GM18519 (cell line): ENCODE measurements at regions not wholly inside any gene's neighbourhood (a gene's known extent, or its start where the extent isn't known, plus 50 kb on each side); places are given as distances from the start of the nearest gene placed in this dataset.

Source experiments
- ATAC-seq: cut with Tn5 transposase; IDR thresholded peaks from one replicate; pipeline ENCODE4 v1.9.1; 2021; ENCODE audit warnings: mild to moderate bottlenecking, moderate library complexity; ENCODE audit not compliant: unreplicated experiment, low FRiP score

DNA sequence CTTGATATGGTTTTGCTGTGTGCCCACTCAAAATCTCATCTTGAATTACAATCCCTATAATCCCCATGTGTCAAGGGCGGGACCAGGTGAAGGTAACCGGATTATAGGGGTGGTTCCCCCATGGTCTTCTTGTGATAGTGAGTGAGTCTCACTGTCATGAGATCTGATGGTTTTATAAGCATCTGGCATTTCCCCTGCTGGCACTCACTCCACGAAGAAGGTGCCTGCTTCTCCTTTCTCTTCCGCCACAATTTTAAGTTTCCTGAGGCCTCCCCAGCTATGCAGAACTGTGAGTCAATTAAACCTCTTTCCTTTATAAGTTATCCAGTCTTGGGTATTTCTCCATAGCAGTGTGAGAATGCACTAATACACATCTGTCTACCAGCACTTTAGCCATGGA, 109.5 kb upstream of the SDK1 start:
- ATAC-seq = no peak

- ATAC-seq = no peak
Measured at GRCh38 chr7:3192669-3193068, 108.4 kb upstream of the SDK1 start.

DNA sequence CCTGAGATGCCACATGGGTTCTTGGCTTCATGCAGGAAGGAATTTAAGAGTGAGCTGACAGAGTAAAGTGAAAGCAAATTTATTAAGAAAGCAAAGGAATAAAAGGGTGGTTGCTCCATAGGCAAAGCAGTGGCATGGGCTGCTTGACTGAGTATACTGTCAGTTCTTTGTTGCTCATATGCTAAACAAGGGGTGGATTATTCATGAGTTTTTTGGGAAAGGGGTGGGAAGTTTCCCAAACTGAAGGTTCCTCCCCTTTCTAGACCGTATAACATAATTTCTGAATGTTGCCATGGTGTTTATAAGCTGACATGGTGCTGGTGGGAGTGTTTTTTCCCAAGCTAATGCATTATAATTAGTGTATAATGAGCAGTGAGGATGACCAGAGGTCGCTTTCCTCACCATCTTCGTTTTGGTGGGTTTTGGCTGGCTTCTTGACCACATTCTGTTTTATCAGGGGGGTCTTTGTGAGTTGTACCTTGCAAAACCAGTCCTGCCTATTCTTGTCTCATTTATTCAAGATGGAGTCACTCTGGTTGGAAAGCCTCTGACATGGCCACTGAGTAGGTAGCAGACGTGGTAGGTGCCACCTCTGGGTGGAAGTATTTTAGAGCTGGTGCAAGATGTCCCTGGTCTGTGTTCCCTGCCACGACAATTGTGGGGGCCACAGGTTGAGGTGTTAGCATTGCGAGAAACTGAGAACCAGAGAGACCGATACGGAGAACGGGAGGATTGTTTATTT, 107.5 kb upstream of the SDK1 start:
- ATAC-seq = no peak

- no peak for ATAC-seq
Measured at GRCh38 chr7:3194501-3195141, 106.4 kb upstream of the SDK1 start.

DNA sequence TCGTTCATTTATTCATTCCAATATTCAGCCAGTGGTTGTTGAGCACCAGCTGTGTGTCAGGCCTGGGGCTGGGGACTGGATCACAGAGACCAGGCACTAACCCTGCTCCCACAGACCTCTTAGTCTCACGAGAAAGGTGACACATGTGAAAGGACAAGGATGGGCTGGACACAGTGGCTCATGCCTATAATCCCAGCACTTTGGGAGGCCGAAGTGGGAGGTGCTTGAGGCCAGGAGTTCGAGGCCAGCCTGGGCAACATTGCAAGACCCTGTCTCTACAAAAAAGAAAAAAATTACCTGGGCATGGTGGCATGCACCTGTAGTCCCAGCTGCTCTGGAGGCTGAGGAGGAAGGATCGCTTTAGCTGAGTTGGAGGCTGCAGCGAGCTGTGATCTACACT, 105.9 kb upstream of the SDK1 start:
- ATAC-seq = no peak

DNA sequence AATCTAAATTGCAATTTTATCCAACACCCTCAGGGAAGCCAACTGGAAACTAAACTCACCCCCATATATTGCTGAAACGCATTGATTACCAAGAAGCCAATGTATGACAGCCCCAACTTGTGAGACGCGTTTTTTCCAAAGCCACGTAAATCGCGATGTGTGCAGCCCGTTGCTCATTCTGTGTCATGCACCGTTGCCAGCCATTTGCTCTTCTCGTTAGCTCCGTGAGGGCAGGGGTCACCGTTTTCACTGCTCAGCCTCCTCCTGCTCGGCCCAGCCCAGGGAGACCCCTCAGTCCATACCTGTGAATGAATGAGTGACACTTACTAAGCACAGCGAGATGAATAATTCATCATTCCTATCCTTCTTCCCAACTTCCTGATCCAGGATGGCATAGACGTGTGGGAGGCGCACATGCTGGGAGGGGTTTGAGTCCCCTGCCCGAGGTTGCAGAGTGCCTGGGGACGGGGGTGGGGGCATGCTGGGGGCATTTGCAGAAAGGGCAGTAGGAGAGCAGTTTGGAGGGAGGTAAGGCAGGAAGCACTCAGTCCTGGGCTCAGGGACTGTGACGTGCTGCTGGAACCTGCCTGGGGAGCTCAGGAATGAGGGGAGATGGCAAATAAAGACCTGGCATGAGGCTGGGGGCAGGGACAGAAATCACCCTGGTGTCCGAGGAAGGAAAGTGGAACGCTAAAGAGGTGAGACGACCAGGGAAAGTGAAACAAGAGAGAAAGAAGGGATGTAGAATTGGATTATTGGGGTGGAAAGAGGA, 104.2 kb upstream of the SDK1 start:
- no peak for ATAC-seq

DNA sequence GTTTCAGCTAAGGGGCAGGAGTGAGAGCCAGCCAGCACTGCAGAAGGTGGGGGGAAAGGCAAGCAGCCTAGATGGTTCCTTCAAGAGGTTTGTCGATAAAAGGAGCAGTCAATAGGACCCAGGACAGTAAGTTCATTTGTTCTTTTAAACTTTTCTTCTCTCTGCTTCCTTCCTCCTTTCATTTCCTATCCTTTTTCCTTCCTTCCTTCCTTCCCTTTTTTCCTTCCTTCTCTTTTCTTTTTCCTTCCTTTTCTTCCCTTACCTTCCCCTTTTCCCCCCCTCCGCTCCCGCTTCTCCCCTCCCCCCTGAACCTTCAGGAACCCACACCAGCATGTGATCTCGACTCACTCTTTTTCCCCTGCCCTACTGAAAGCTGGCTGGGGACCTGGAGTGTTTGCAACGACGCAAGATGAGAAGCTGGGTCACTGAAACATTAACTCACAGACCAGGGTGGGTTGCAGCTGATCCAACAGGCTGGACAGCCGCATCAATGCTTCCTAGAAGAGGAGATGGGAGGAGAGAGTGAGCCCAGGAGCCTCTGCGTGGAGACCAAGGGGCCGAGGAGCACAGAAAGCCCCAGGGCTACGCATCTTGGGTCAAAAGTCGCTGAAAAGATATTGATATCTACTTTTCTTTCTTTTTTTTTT, 103.4 kb upstream of the SDK1 start:
- ATAC-seq = no peak

- ATAC-seq = no peak
Measured at GRCh38 chr7:3198316-3198715, 102.7 kb upstream of the SDK1 start.

- no peak for ATAC-seq
Measured at GRCh38 chr7:3200504-3200903, 100.5 kb upstream of the SDK1 start.

DNA sequence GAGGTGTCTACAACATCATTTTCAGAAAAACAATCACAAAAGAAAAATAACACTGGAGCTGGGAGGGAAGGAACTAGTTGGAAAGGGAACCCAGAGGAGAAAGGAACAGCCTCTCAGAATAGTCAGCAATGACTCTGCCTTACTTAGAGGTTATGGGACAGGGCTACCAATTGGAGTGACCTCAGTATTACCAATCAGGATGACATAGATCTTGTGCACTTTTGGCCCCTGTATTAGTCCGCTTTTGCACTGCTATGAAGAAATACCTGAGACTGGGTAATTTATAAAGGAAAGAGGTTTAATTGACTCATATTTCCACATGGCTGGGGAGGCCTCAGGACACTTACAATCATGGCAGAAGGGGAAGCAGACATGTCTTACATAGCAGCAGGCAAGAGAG, 99.7 kb upstream of the SDK1 start:
- ATAC-seq = no peak

DNA sequence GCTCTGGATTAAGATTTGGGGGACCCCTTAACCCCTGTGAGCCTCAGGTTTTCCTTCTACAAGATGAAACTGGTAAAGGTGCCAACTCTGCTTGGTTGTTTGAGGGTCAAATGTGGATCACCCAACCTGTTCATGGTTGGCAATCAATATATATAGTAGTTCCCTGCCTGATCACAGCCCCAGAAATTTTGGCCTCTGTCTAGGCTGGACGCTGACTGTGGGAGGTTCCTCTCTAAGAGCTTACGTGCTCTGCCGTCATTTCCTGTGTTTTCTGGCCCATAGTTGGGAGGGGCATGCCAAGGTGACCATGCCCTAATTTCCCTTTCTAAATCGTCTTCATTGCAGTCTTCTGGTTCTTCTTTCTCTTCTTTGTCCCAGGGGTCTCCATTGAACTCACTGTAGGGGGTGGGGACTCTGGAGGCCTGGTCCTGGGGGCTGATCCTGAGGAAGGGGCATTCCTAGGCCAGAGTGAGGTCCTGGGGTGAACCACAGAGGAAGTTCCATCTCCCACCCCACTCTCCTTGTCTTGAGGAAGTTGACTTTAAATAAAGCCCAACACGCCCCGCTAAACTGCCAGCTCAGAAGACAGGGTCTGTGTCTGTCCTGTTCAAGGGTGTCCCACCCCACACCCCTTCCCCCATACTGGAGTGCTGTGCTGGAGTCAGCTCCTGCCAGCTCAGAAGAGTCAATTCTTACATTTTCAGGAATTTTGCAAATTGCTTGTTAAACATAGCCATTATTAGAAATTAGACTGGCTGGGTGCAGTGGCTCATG, 98.9 kb upstream of the SDK1 start:
- no peak for ATAC-seq

DNA sequence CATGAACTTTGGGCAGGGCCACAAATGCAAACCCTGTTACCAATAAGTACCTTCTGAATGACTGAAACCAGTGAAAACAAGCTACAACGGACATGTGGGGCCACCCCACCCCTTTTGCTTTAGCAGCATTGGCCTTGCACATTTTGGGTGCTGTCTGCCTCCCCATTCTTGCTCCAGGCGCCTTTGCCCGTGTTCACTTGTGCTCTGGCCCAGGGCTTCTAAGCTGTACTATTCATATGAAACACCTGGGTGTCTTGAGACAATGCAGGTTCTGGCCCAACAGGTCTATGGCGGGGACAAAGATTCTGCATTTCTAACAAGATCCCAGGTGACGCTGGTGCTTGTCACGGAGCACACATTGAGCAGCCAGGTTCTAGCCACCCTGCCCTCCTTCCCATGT, 96.5 kb upstream of the SDK1 start:
- no peak for ATAC-seq

DNA sequence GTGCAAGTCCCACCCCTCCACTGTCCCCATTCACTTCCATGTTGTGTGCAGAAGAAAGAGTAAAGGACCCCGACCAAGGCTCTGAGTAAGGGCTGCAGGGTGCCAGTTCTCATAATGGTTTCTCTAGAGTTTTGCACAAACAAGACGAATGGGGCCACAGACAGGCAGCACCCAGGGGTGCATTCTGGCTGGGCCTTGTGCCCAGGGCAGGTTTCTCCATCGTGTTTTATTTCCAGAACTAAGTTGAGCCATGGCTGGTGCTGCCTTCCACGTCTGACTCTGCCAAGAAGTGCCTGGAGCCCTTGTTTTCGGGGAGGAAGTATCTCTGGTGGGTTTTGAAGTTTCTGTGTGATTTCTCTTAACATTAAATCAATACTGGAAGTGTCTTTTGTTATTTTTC, 95.0 kb upstream of the SDK1 start:
- ATAC-seq = no peak

- no peak for ATAC-seq
Measured at GRCh38 chr7:3206771-3207191, 94.3 kb upstream of the SDK1 start.

DNA sequence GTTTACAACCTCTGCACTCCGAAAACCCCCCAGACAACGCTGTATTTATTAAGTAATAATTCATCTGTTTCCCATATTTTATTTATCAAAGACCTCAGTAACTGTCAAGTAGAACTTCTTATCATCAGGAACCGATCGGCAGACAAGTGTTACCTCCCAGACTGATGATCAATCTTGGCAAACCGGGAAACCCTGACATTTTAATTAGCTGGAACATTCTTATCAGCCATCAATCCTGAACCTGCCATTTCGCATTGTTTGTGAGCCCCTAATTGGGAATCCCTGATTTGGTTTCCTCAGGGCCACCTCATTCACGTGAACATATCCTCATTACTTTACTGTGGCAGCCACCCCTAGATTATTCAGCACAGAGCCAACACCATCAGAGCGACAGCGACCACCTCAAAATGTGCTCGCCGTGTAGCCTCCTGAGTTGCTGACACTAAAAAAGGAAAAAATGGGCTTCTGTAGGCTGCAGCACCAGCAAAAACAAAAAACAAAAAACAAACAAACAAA, 93.6 kb upstream of the SDK1 start:
- ATAC-seq = no peak

DNA sequence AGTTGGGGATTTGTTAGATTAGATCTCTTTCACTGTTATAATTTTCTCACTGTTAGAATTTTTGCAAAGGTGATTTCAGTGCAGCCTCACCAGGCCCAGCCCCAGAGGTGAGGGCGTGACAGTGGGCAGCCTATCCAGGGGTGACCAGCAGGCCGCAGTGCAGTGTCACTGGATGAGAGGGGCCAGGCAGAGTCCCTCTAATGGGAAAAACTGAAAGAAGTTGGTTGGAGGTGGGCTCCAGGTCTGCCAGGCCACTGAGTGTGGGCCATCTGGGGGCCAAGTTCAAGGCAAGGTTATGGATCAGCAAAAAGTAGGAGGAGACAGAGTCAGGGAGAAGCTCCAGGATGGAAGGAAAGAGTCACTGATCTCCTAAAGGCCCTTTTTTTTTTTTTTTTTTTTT, 90.5 kb upstream of the SDK1 start:
- ATAC-seq = no peak

DNA sequence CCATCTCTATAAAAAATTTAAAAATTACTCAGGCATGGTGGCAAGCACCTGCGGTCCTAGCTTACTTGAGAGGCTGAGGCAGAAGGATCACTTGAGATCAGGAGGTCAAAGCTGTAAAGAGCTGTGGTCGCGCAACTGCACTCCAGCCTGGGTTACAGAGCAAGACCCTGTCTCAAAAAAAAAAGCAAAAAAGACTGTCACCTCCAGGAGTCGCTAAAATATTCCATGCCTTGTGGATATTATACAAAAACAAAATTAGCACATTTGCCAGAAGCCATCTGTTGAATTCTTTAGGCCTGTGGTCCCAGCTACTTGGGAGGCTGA, 87.0 kb upstream of the SDK1 start:
- ATAC-seq = no peak

- ATAC-seq = no peak
Measured at GRCh38 chr7:3215624-3216585, 85.1 kb upstream of the SDK1 start.

DNA sequence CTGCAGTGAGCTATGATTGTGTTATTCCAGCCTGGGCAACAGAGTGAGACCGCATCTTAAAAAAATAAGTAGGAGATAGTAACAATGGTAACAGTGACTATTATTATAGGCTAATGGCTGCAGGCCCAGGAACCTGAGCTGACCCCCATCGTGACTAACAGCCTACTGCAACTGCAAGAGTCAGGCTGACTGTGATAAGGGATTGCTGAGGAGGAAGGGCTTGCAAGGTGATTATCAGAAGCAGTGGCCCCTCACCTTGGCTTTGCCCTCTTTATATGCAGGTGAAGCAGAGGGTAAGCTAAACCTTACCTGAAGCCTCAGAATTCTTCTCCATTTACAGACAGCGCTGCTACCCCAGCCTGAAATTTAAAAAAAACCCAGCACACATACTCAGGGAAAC, 83.9 kb upstream of the SDK1 start:
- no peak for ATAC-seq
